Rectal smooth muscle tissue (tissue), 1 donor: ENCODE measurements at regions not wholly inside any gene's neighbourhood (a gene's known extent, or its start where the extent isn't known, plus 50 kb on each side); places are given as distances from the start of the nearest gene placed in this dataset.

ENCODE experiments used
- H3K27ac ChIP-seq: one replicate; pipeline ENCODE4 v1.7.0; 2013; ENCODE audit warnings: low read depth, low read length, inconsistent platforms
- H3K27me3 ChIP-seq: one replicate; pipeline ENCODE4 v1.7.0; 2013; ENCODE audit warnings: low read length; ENCODE audit not compliant: control insufficient read depth, insufficient read depth
- H3K36me3 ChIP-seq: one replicate; pipeline ENCODE4 v1.7.0; 2013; ENCODE audit warnings: low read length; ENCODE audit not compliant: control insufficient read depth, insufficient read depth
- H3K4me1 ChIP-seq: one replicate; pipeline ENCODE4 v1.7.0; 2013; ENCODE audit warnings: low read length; ENCODE audit not compliant: control insufficient read depth, insufficient read depth
- H3K4me3 ChIP-seq: one replicate; pipeline ENCODE4 v1.7.0; 2013; ENCODE audit warnings: low read length
- H3K9ac ChIP-seq: one replicate; pipeline ENCODE4 v1.7.0; 2013; ENCODE audit warnings: low read length

GRCh38 chrX:149207518-149207917 lies 297.6 kb downstream of the IDS start:
- no peak overlapping the region for H3K27ac ChIP-seq
- no peak overlapping the region for H3K9ac ChIP-seq
- no peaks in the 10 kb centered on the region for H3K36me3 ChIP-seq
- H3K27me3 ChIP-seq, result no peaks in the 10 kb centered on the region
- no peak overlapping the region for H3K4me3 ChIP-seq
- no peaks in the 10 kb centered on the region for H3K4me1 ChIP-seq

GRCh38 chrX:149205937-149206336 lies 299.2 kb downstream of the IDS start:
- H3K9ac ChIP-seq, result no peak overlapping the region
- no peaks in the 10 kb centered on the region for H3K36me3 ChIP-seq
- no peaks in the 10 kb centered on the region for H3K27me3 ChIP-seq
- no peaks in the 10 kb centered on the region for H3K4me1 ChIP-seq
- no peak overlapping the region for H3K27ac ChIP-seq
- no peak overlapping the region for H3K4me3 ChIP-seq

- Histone ChIP-seq H3K9ac (no peak overlapping the region), H3K4me1 (no peaks in the 10 kb centered on the region), H3K36me3 (no peaks in the 10 kb centered on the region), H3K27ac (no peak overlapping the region), H3K4me3 (no peak overlapping the region), H3K27me3 (no peaks in the 10 kb centered on the region)
These were observed 300.0 kb downstream of the IDS start for GRCh38 chrX:149205081-149205480.

- Histone ChIP-seq H3K4me3 (no peak overlapping the region), H3K36me3 (no peaks in the 10 kb centered on the region), H3K9ac (no peak overlapping the region), H3K27ac (no peak overlapping the region), H3K4me1 (no peaks in the 10 kb centered on the region), H3K27me3 (no peaks in the 10 kb centered on the region)
These were observed 305.4 kb downstream of the IDS start for GRCh38 chrX:149199734-149200133.

- no peaks in the 10 kb centered on the region for H3K36me3 ChIP-seq
- no peak overlapping the region for H3K27ac ChIP-seq
- no peaks in the 10 kb centered on the region for H3K4me1 ChIP-seq
- H3K9ac ChIP-seq, result no peak overlapping the region
- H3K27me3 ChIP-seq, result no peaks in the 10 kb centered on the region
- no peak overlapping the region for H3K4me3 ChIP-seq
These were observed 305.9 kb downstream of the IDS start for GRCh38 chrX:149198980-149199732.

GRCh38 chrX:149185087-149185486 lies 320.0 kb downstream of the IDS start:
- Histone ChIP-seq H3K9ac (no peak overlapping the region), H3K4me1 (no peaks in the 10 kb centered on the region), H3K4me3 (no peak overlapping the region), H3K27me3 (no peaks in the 10 kb centered on the region), H3K36me3 (no peaks in the 10 kb centered on the region), H3K27ac (no peak overlapping the region)

- H3K36me3 ChIP-seq, result no peaks in the 10 kb centered on the region
- H3K9ac ChIP-seq, result no peak overlapping the region
- H3K27me3 ChIP-seq, result no peaks in the 10 kb centered on the region
- H3K27ac ChIP-seq, result no peak overlapping the region
- no peaks in the 10 kb centered on the region for H3K4me1 ChIP-seq
- H3K4me3 ChIP-seq, result no peak overlapping the region
These were observed 343.5 kb downstream of the IDS start for GRCh38 chrX:149161435-149162088.

- H3K9ac ChIP-seq, result no peak overlapping the region
- no peaks in the 10 kb centered on the region for H3K4me1 ChIP-seq
- no peak overlapping the region for H3K4me3 ChIP-seq
- H3K27me3 ChIP-seq, result no peaks in the 10 kb centered on the region
- no peak overlapping the region for H3K27ac ChIP-seq
- H3K36me3 ChIP-seq, result no peaks in the 10 kb centered on the region
These were observed 347.1 kb downstream of the IDS start for GRCh38 chrX:149157976-149158375.

- no peak overlapping the region for H3K27ac ChIP-seq
- H3K4me3 ChIP-seq, result no peak overlapping the region
- H3K9ac ChIP-seq, result no peak overlapping the region
- no peaks in the 10 kb centered on the region for H3K36me3 ChIP-seq
- H3K4me1 ChIP-seq, result no peaks in the 10 kb centered on the region
- H3K27me3 ChIP-seq, result no peaks in the 10 kb centered on the region
These were observed 352.2 kb downstream of the IDS start for GRCh38 chrX:149152941-149153340.

- no peaks in the 10 kb centered on the region for H3K27me3 ChIP-seq
- H3K4me3 ChIP-seq, result no peak overlapping the region
- no peak overlapping the region for H3K27ac ChIP-seq
- no peaks in the 10 kb centered on the region for H3K36me3 ChIP-seq
- H3K4me1 ChIP-seq, result no peaks in the 10 kb centered on the region
- H3K9ac ChIP-seq, result no peak overlapping the region
These were observed 353.0 kb downstream of the IDS start for GRCh38 chrX:149151805-149152757.

- Histone ChIP-seq H3K27me3 (no peaks in the 10 kb centered on the region), H3K4me1 (no peaks in the 10 kb centered on the region), H3K4me3 (no peak overlapping the region), H3K36me3 (no peaks in the 10 kb centered on the region), H3K9ac (no peak overlapping the region), H3K27ac (no peak overlapping the region)
These were observed 359.2 kb downstream of the IDS start for GRCh38 chrX:149145845-149146285.

- Histone ChIP-seq H3K27me3 (no peaks in the 10 kb centered on the region), H3K36me3 (no peaks in the 10 kb centered on the region), H3K27ac (no peak overlapping the region), H3K4me1 (no peaks in the 10 kb centered on the region), H3K9ac (no peak overlapping the region), H3K4me3 (no peak overlapping the region)
These were observed 373.3 kb downstream of the IDS start for GRCh38 chrX:149131774-149132173.
